ENCODE measurements at regions not wholly inside any gene's neighbourhood (a gene's known extent, or its start where the extent isn't known, plus 50 kb on each side); places are given as distances from the start of the nearest gene placed in this dataset.
A peak's percentile ranks its signal among the peaks of the same experiment; 100 is the strongest.

GRCh38 chr17:51455211-51455610 lies 194.9 kb downstream of the UTP18 start:
- no peak for TF ChIP-seq CTCF (IDR thresholded peaks at IDR 0.05; ENCODE audit: low read depth, low read length)
- no peak overlapping the region for H3K4me3 ChIP-seq (replicated peaks in 1 of 2; ENCODE audit: low read depth in 2 of 2, low read length in 2 of 2)
- no peak for DNase-seq (ENCODE audit: low read depth in 2 of 2)

DNA sequence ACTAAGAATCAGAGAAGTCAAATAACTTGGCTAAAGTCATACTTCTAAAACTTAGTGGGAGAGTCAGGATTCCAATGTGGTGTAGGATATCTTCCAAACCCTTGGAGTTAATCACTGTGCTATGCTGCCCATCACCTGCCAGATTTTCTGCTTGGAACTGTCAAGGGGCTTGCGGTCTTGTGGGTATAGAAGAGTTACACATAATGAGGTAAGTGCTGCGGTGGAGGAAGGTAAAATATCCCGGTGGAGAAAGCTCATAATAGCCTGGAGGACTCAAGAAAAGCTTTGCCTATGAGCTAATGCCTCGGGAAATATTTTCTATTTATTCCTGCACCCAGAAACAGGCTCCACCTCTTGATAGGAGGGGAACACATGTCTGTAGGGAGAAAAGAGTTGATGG lies 195.6 kb downstream of the UTP18 start:
- DNase-seq (ENCODE audit: low read depth in 2 of 2), result no peak
- TF ChIP-seq CTCF (IDR thresholded peaks at IDR 0.05; ENCODE audit: low read depth, low read length), result no peak
- H3K4me3 ChIP-seq (replicated peaks in 1 of 2; ENCODE audit: low read depth in 2 of 2, low read length in 2 of 2), result no peak overlapping the region

DNA sequence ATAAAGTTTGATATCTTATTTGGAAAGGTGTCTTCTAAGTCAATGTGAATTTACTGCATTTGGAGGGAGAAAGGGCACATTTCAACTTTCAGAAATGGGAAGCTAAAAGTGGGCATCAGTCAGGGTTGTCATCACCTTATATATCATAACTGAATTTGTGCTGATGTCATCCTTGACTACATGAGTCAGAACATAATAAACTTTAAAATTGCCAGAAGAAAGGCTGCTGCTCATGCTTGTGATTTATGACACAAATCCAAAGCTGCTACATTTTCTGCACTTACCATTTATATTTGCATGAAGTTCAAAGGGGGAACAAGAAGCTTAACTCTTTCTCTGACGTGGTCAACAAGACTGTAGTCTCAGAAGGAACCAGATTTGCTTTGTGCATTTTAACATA lies 196.6 kb downstream of the UTP18 start:
- TF ChIP-seq CTCF (IDR thresholded peaks at IDR 0.05; ENCODE audit: low read depth, low read length), result no peak
- no peak for DNase-seq (ENCODE audit: low read depth in 2 of 2)
- no peak overlapping the region for H3K4me3 ChIP-seq (replicated peaks in 1 of 2; ENCODE audit: low read depth in 2 of 2, low read length in 2 of 2)

GRCh38 chr17:51461578-51462004 lies 201.2 kb downstream of the UTP18 start:
- H3K4me3 ChIP-seq (replicated peaks in 1 of 2; ENCODE audit: low read depth in 2 of 2, low read length in 2 of 2), result no peak overlapping the region
- peak; percentile 85 for TF ChIP-seq CTCF (IDR thresholded peaks at IDR 0.05; ENCODE audit: low read depth, low read length)
- peak; percentile 60 to 64 for DNase-seq (ENCODE audit: low read depth in 2 of 2)

- DNase-seq (ENCODE audit: low read depth in 2 of 2), result no peak
- no peak overlapping the region for H3K4me3 ChIP-seq (replicated peaks in 1 of 2; ENCODE audit: low read depth in 2 of 2, low read length in 2 of 2)
- TF ChIP-seq CTCF (IDR thresholded peaks at IDR 0.05; ENCODE audit: low read depth, low read length), result no peak
Observed at GRCh38 chr17:51463353-51463752, 203.0 kb downstream of the UTP18 start.

GRCh38 chr17:51467336-51467735 lies 207.0 kb downstream of the UTP18 start:
- H3K4me3 ChIP-seq (replicated peaks in 1 of 2; ENCODE audit: low read depth in 2 of 2, low read length in 2 of 2), result no peak overlapping the region
- no peak for DNase-seq (ENCODE audit: low read depth in 2 of 2)
- TF ChIP-seq CTCF (IDR thresholded peaks at IDR 0.05; ENCODE audit: low read depth, low read length), result no peak

DNA sequence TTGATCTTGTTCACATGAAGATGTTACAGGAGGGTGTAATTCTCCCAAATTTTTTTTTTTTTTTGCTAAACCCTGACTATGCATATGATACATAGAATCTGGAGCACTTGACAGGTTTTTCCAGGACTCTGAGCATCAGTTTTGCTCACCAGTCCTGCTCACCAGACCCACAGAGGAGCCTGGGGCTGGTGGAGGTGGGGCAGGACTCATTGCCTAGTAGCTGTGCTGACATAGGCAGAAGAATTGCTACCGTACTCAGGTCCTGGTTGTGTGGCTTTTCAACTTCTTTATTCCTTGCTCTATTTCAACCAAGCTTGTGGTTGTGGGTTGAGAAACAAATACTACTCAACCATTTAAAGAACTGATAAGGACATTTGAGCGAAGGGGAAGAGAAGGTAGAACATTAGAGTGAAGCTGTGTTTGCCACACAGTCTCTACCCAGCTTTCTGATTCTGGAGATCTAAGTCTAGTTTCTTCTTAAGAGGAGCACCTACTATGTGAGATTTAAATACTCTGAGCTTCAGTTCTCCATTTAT lies 212.4 kb downstream of the UTP18 start:
- H3K4me3 ChIP-seq (replicated peaks in 1 of 2; ENCODE audit: low read depth in 2 of 2, low read length in 2 of 2), result no peak overlapping the region
- no peak for TF ChIP-seq CTCF (IDR thresholded peaks at IDR 0.05; ENCODE audit: low read depth, low read length)
- DNase-seq (ENCODE audit: low read depth in 2 of 2), result no peak

All from cardiac fibroblast (primary cell).